Thymus (tissue), 11 donors: ENCODE measurements at regions not wholly inside any gene's neighbourhood (a gene's known extent, or its start where the extent isn't known, plus 50 kb on each side); places are given as distances from the start of the nearest gene placed in this dataset.

Experiments used
- DNase-seq, 9 donors: peaks; one replicate each; pipeline ENCODE4 v3.0.0-alpha.2; 2013; ENCODE audit warnings: low spot score in 9 of 9, low read depth in 6 of 9, missing footprints in 1 of 9
- H3K27ac ChIP-seq, 2 donors: one replicate each; pipeline ENCODE4 v1.5.1; 2013; ENCODE audit warnings: control low read depth in 1 of 2, low read depth in 1 of 2, low read length in 1 of 2, mild to moderate bottlenecking in 1 of 2, moderate library complexity in 1 of 2
- H3K27me3 ChIP-seq, 2 donors: one replicate each; pipeline ENCODE4 v1.5.1; 2013; ENCODE audit warnings: low read length in 1 of 2; ENCODE audit not compliant: control insufficient read depth in 2 of 2, insufficient read depth in 1 of 2
- H3K36me3 ChIP-seq, 2 donors: one replicate each; pipeline ENCODE4 v1.5.1; 2013; ENCODE audit warnings: low read length in 1 of 2, mild to moderate bottlenecking in 1 of 2, moderate library complexity in 1 of 2; ENCODE audit not compliant: control insufficient read depth in 2 of 2, insufficient read depth in 2 of 2
- H3K4me1 ChIP-seq, 2 donors: one replicate each; pipeline ENCODE4 v1.5.1; 2013; ENCODE audit warnings: low read length in 2 of 2; ENCODE audit not compliant: control insufficient read depth in 2 of 2, insufficient read depth in 2 of 2
- H3K4me3 ChIP-seq, 2 donors: one replicate each; pipeline ENCODE4 v1.5.1; 2013; ENCODE audit warnings: low read length in 2 of 2, control low read depth in 1 of 2, mild to moderate bottlenecking in 1 of 2
- H3K9me3 ChIP-seq, 2 donors: one replicate each; pipeline ENCODE4 v1.5.1; 2013; ENCODE audit warnings: low read length in 1 of 2, mild to moderate bottlenecking in 1 of 2; ENCODE audit not compliant: control insufficient read depth in 2 of 2, insufficient read depth in 1 of 2
- WGBS: extraction: QIAGEN DNeasy Blood & Tissue Kit; methylation state at CpG from one replicate; pipeline ENCODE4 v1.1.7; 2013; 5-methylcytosine and 5-hydroxymethylcytosine counted together
- donor health status: healthy.

DNA sequence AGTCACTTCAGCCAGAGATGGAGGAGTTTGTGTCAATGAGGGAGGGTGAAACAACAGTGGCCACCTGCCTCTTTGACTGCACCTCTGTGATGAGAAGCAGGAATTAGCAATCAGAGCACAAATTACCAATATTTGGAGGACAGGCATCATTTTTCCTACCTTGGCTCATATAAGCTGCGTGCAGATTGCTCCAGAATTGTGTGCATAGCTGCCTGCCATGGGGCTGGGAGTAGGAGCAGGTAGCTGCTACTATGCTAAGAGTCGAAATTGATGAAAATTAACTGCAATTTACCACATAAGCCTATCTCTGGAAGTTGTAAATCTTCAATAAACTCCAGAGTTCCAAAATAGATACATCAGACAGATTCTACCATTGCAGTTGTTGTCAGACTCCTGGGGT is 167.5 kb upstream of the HTR2A start:
- Histone ChIP-seq H3K27me3 (no peaks in the 10 kb centered on the region), H3K27ac (no peak overlapping the region), H3K9me3 (no peaks in the 10 kb centered on the region), H3K4me1 (no peaks in the 10 kb centered on the region), H3K36me3 (no peaks in the 10 kb centered on the region), H3K4me3 (no peak overlapping the region)
- no peak for DNase-seq
- 79% methylated on average over 2 of the region's 2 CpGs for WGBS

DNA sequence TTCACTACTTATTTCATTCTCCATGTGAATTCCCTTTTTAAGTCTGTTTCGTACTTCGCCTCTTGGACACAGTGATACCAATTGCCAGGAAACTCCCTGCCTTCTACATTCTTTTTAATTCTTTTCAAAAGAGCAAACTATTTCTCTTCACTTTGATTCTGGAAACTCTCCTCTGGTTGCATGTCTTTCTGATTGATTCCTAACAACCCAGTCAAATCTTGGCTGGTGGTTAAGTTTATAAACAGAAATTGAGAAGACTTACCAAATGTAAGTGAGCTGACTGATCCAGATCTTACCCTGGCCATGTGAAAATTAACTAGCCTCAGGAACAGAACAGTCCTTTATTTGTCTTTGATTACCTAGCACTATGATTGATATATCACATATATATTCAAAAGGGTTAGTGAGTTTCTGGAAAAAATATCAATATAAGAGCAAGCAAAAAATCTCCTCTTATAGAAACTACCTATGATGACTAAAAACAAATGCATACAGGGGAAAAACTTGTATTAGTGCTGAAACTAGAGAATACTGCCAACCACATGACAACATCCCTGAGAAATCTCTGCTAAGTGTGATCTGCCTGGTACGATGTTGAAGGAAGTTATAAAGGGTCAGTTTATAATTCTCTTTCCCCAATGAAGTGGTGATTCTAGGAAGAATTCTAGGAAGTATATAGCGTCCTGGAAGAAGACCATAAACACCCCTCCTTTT is 152.6 kb upstream of the HTR2A start:
- DNase-seq, result no peak
- H3K27ac ChIP-seq, result no peak overlapping the region
- WGBS, result 96% methylated on average over 4 of the region's 4 CpGs
- H3K4me3 ChIP-seq, result no peak overlapping the region
- no peaks in the 10 kb centered on the region for H3K4me1 ChIP-seq
- no peaks in the 10 kb centered on the region for H3K9me3 ChIP-seq
- no peaks in the 10 kb centered on the region for H3K27me3 ChIP-seq
- no peaks in the 10 kb centered on the region for H3K36me3 ChIP-seq

DNA sequence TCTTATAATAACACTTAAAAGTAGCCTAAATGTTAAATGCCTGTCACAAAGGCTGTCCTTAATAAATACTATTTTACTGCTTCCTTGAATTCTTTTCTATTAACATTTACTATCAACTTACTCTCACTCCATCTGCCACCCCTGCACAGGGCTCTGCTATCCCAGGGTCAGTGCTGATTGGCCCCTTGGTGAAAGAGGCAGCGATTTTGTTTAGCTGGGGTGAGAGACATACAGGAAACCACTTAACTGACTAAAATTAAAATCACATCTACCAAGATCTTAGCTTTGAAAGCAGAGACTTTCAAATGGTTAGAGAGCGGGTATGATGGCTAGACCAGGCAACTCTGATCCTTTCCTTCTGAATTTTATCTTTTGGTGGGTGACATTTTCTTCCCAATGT is 149.9 kb upstream of the HTR2A start:
- Histone ChIP-seq H3K4me1 (no peaks in the 10 kb centered on the region), H3K9me3 (no peaks in the 10 kb centered on the region), H3K36me3 (no peaks in the 10 kb centered on the region), H3K27ac (no peak overlapping the region), H3K4me3 (no peak overlapping the region), H3K27me3 (no peaks in the 10 kb centered on the region)
- no peak for DNase-seq
- WGBS, result 50% methylated on average over 2 of the region's 2 CpGs

- Histone ChIP-seq H3K27ac (no peak overlapping the region), H3K4me3 (no peak overlapping the region), H3K36me3 (no peaks in the 10 kb centered on the region), H3K27me3 (no peaks in the 10 kb centered on the region), H3K4me1 (no peaks in the 10 kb centered on the region), H3K9me3 (no peaks in the 10 kb centered on the region)
- no peak for DNase-seq
- WGBS, result 92% methylated on average over 2 of the region's 2 CpGs
Observed at GRCh38 chr13:47044842-47045241, 148.0 kb upstream of the HTR2A start.

GRCh38 chr13:47039106-47039505 is 142.3 kb upstream of the HTR2A start:
- no peak for DNase-seq
- no peaks in the 10 kb centered on the region for H3K27me3 ChIP-seq
- no peak overlapping the region for H3K4me3 ChIP-seq
- H3K36me3 ChIP-seq, result no peaks in the 10 kb centered on the region
- H3K27ac ChIP-seq, result no peak overlapping the region
- no peaks in the 10 kb centered on the region for H3K9me3 ChIP-seq
- whole genome bisulfite sequencing, result 94% methylated on average over 2 of the region's 2 CpGs
- H3K4me1 ChIP-seq, result no peaks in the 10 kb centered on the region

- Histone ChIP-seq H3K27ac (no peak overlapping the region), H3K9me3 (no peaks in the 10 kb centered on the region), H3K4me1 (no peaks in the 10 kb centered on the region), H3K4me3 (no peak overlapping the region), H3K27me3 (no peaks in the 10 kb centered on the region), H3K36me3 (no peaks in the 10 kb centered on the region)
- WGBS, result 99% methylated on average over 1 of the region's 1 CpG
- DNase-seq, result no peak
Observed at GRCh38 chr13:47038188-47038587, 141.3 kb upstream of the HTR2A start.

DNA sequence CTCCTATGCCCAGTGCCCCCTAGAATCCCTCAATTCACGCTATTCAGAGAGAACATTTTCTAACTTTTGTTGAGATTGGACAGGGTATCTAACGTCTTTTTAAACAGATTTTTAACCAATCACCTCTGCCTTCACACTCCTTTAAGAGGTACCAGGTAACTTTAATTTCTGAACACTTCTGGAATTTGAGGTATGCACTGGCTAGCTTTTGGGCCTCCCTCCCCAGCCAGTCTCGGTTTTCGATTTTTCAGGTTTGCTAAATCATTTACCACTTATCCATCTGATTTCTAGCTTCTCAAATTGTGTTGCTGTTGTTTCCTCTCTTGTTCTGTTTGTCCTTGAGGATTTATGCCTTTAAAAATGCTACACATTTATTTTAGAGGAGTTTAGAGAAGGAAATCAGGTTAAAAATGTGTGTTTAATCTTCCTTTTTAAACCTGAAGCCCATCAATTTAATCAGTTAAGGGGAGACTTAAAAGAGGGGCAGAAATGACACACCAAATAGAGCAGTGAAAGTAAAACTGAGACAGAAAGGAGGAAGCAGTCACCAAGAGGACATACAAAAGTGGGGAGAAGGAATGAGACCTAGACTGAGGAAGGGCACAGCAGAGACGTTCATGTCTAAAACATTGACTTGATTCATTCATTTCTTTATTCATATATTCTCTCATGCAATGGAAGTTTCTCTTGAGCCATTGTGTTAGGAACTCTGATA is 139.6 kb upstream of the HTR2A start:
- no peak for DNase-seq
- H3K4me3 ChIP-seq, result no peak overlapping the region
- WGBS, result 86% methylated on average over 5 of the region's 5 CpGs
- no peak overlapping the region for H3K27ac ChIP-seq
- no peaks in the 10 kb centered on the region for H3K9me3 ChIP-seq
- H3K4me1 ChIP-seq, result no peaks in the 10 kb centered on the region
- no peaks in the 10 kb centered on the region for H3K36me3 ChIP-seq
- no peaks in the 10 kb centered on the region for H3K27me3 ChIP-seq

DNA sequence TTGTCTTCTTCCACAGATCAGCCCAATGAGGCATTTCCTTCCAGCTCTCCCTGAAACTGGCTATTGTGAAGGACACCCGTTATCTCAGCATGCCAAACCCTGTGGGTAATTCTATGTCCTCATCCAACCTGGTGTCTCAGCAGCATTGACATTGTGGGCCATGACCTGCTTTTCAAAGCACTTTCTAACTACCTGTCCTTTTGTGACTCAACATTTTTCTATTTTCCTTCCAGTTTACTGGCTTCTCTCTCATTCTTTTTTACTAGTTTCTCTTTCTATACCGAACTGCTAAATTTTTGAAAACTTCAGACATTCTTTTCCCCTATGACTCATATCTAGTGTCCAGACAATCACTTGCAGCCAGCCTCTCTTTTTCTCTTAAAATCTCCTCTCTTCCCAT is 136.4 kb upstream of the HTR2A start:
- Histone ChIP-seq H3K4me3 (no peak overlapping the region), H3K36me3 (no peaks in the 10 kb centered on the region), H3K27ac (no peak overlapping the region), H3K9me3 (no peaks in the 10 kb centered on the region), H3K4me1 (no peaks in the 10 kb centered on the region), H3K27me3 (no peaks in the 10 kb centered on the region)
- WGBS, result 89% methylated on average over 2 of the region's 2 CpGs
- DNase-seq, result no peak

DNA sequence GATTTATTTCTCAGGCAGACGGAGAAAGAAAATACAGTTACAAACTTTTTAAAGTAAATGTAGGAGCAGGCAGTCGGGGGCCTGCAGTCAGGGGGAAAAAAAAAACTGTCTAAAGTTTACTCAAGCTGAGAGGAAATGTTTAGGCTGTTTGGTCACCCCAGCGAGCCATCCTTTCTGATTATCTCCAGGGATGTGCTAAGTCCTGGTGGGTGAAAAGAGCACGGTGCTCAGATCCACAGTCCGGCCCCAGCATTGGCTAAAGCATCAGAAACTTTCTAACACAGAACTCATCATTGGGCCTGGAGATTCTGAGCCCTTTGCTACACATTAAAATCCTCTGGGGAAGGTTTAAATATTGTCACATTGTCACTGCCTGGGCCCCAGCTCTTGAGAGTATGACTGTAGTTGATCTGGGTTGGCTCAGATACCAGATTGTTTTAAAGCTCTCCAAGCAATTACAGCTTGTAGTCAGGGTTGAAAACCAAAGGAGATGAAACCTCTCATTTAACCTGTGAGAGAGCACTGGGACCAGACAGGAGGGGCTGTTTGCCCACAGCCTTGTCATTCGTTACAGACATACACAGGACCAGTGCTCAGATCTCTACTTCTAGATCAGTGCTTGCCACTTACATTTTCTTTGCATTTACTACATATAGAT is 131.1 kb upstream of the HTR2A start:
- Histone ChIP-seq H3K4me1 (no peaks in the 10 kb centered on the region), H3K4me3 (no peak overlapping the region), H3K9me3 (no peaks in the 10 kb centered on the region), H3K36me3 (no peaks in the 10 kb centered on the region), H3K27ac (no peak overlapping the region), H3K27me3 (no peaks in the 10 kb centered on the region)
- no peak for DNase-seq
- WGBS, result 96% methylated on average over 6 of the region's 6 CpGs
